ENCODE measurements at regions not wholly inside any gene's neighbourhood (a gene's known extent, or its start where the extent isn't known, plus 50 kb on each side); places are given as distances from the start of the nearest gene placed in this dataset.

DNA sequence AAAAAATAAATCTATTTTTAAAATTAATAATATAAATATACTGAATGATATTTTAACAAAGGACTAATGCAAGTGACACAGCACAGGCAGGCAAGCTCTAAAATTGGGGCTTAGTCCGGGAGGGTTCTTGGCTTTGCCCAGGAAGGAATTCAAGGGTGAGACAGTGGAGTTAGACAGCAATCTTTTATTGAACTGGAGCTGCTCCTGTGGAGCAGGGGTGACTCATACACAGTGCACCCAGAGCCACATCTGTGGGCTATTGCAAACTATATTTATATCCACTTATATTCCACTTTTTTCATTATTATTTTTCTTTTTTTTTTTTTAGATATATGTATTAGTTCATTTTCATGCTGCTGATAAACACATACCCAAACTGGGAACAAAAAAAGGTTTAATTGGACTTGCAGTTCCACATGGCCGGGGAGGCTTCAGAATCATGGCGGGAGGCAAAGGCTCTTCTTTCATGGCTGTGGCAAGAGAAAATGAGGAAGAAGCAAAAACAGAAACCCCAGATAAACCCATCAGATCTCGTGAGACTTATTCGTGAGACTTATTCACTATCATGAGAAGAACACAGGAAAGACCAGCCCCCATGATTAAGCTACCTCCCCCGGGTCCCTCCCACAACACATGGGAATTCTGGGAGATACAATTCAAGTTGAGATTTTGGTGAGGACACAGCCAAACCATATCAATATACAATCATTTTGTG is 437.1 kb downstream of the BCL11A start:
- no peak overlapping the region for H3K27ac ChIP-seq (ENCODE audit: low read length)
- no peak overlapping the region for H3K4me3 ChIP-seq (ENCODE audit: low read length)
- H3K9ac ChIP-seq (ENCODE audit: low read length), result no peak overlapping the region
- DNase-seq, result no peak
- no peaks in the 10 kb centered on the region for H3K27me3 ChIP-seq (replicated peaks; ENCODE audit: insufficient read depth, low read length)
- no peak overlapping the region for H3K4me2 ChIP-seq (ENCODE audit: low read depth, low read length)
- H2AFZ ChIP-seq (ENCODE audit: low read length), result no peak overlapping the region
- H3K79me2 ChIP-seq (ENCODE audit: low read length), result no peaks in the 10 kb centered on the region
- no peaks in the 10 kb centered on the region for H3K4me1 ChIP-seq (ENCODE audit: low read length)
- H4K20me1 ChIP-seq (ENCODE audit: insufficient read depth, low read length), result no peaks in the 10 kb centered on the region
- no peaks in the 10 kb centered on the region for H3K9me2 ChIP-seq (replicated peaks; ENCODE audit: insufficient read depth, low read length)
- H3F3A ChIP-seq (ENCODE audit: insufficient read depth, low read length), result no peaks in the 10 kb centered on the region
- H3K9me3 ChIP-seq (replicated peaks; ENCODE audit: insufficient read depth, low read length), result no peaks in the 10 kb centered on the region
- H3K36me3 ChIP-seq (replicated peaks; ENCODE audit: insufficient read depth, low read length), result no peaks in the 10 kb centered on the region
- no peak for TF ChIP-seq EZH2phosphoT487 (IDR thresholded peaks at IDR 0.05; ENCODE audit: low read length)
- TF ChIP-seq, protein P1, sequence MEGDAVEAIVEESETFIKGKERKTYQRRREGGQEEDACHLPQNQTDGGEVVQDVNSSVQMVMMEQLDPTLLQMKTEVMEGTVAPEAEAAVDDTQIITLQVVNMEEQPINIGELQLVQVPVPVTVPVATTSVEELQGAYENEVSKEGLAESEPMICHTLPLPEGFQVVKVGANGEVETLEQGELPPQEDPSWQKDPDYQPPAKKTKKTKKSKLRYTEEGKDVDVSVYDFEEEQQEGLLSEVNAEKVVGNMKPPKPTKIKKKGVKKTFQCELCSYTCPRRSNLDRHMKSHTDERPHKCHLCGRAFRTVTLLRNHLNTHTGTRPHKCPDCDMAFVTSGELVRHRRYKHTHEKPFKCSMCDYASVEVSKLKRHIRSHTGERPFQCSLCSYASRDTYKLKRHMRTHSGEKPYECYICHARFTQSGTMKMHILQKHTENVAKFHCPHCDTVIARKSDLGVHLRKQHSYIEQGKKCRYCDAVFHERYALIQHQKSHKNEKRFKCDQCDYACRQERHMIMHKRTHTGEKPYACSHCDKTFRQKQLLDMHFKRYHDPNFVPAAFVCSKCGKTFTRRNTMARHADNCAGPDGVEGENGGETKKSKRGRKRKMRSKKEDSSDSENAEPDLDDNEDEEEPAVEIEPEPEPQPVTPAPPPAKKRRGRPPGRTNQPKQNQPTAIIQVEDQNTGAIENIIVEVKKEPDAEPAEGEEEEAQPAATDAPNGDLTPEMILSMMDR (IDR thresholded peaks at IDR 0.05; ENCODE audit: low read length), result no peak
- no peak for TF ChIP-seq EZH2 (optimal IDR thresholded peaks at IDR 0.05; ENCODE audit: low read depth, low read length)

DNA sequence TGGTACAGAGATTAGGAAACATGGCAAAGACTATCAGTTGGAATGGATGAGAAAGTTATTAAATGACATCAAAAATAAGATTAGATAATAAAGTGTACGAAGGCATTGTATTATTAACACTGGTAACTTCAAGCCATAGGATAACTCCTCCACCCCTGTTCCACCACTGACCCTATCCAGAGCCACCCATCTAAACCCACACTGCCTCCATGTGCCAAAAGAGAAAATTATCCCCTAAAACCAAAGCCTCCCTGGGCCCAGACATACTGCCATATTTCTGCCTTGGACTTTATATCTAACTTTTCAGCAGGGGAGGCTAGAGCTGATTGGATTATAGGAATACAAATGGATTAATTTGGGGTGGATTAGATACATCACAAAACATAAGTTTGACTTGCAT is 443.7 kb downstream of the BCL11A start:
- no peak overlapping the region for H3K4me2 ChIP-seq (ENCODE audit: low read depth, low read length)
- no peak overlapping the region for H2AFZ ChIP-seq (ENCODE audit: low read length)
- DNase-seq, result no peak
- no peaks in the 10 kb centered on the region for H3K9me3 ChIP-seq (replicated peaks; ENCODE audit: insufficient read depth, low read length)
- no peak overlapping the region for H3K4me3 ChIP-seq (ENCODE audit: low read length)
- no peaks in the 10 kb centered on the region for H3K36me3 ChIP-seq (replicated peaks; ENCODE audit: insufficient read depth, low read length)
- no peaks in the 10 kb centered on the region for H3K4me1 ChIP-seq (ENCODE audit: low read length)
- H3K27me3 ChIP-seq (replicated peaks; ENCODE audit: insufficient read depth, low read length), result no peaks in the 10 kb centered on the region
- no peak overlapping the region for H3K27ac ChIP-seq (ENCODE audit: low read length)
- no peaks in the 10 kb centered on the region for H3F3A ChIP-seq (ENCODE audit: insufficient read depth, low read length)
- no peaks in the 10 kb centered on the region for H3K79me2 ChIP-seq (ENCODE audit: low read length)
- H3K9ac ChIP-seq (ENCODE audit: low read length), result no peak overlapping the region
- TF ChIP-seq, protein P1 (IDR thresholded peaks at IDR 0.05; ENCODE audit: low read length), result no peak
- no peak for TF ChIP-seq EZH2 (optimal IDR thresholded peaks at IDR 0.05; ENCODE audit: low read depth, low read length)
- no peak for TF ChIP-seq EZH2phosphoT487 (IDR thresholded peaks at IDR 0.05; ENCODE audit: low read length)
- no peaks in the 10 kb centered on the region for H3K9me2 ChIP-seq (replicated peaks; ENCODE audit: insufficient read depth, low read length)
- H4K20me1 ChIP-seq (ENCODE audit: insufficient read depth, low read length), result no peaks in the 10 kb centered on the region

DNA sequence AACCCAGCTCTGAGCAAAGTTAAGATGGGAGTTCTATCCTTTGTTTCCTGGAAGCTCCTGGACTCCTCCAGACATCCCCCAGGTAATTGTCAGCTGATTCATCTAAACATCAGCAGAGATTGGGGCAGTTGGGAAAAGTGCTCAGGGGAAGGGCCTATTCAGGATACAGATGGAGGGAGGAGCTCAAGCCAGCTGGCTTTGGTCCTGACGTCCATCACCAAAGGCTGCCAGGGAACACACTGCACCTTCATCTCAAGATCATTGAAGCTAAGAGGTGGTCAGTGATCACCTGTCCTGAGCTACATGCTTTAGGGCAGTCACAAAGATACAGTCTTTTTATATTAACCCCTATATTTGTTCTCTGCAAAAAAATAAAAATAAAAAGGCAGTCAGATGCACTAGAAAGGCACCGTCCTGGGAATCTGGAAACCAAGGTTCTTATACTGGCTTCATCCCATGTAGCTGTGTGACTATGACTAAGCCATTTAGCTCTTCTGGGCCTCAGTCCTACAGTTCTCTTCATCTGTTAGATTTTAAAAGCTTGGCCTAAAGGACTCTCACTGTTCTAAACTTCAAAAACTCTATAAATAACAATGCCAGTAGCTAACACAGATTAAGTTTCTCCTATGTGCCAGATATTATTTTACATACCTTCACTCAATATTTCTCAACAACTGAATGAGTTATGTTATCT is 446.5 kb downstream of the BCL11A start:
- H3K4me2 ChIP-seq (ENCODE audit: low read depth, low read length), result no peak overlapping the region
- H3F3A ChIP-seq (ENCODE audit: insufficient read depth, low read length), result no peaks in the 10 kb centered on the region
- no peaks in the 10 kb centered on the region for H3K79me2 ChIP-seq (ENCODE audit: low read length)
- no peaks in the 10 kb centered on the region for H3K9me3 ChIP-seq (replicated peaks; ENCODE audit: insufficient read depth, low read length)
- H3K27ac ChIP-seq (ENCODE audit: low read length), result no peak overlapping the region
- no peak overlapping the region for H3K4me3 ChIP-seq (ENCODE audit: low read length)
- H4K20me1 ChIP-seq (ENCODE audit: insufficient read depth, low read length), result no peaks in the 10 kb centered on the region
- H3K27me3 ChIP-seq (replicated peaks; ENCODE audit: insufficient read depth, low read length), result no peaks in the 10 kb centered on the region
- H3K9me2 ChIP-seq (replicated peaks; ENCODE audit: insufficient read depth, low read length), result no peaks in the 10 kb centered on the region
- no peak for DNase-seq
- no peaks in the 10 kb centered on the region for H3K4me1 ChIP-seq (ENCODE audit: low read length)
- no peak for TF ChIP-seq EZH2phosphoT487 (IDR thresholded peaks at IDR 0.05; ENCODE audit: low read length)
- TF ChIP-seq, protein P1 (IDR thresholded peaks at IDR 0.05; ENCODE audit: low read length), result no peak
- TF ChIP-seq EZH2 (optimal IDR thresholded peaks at IDR 0.05; ENCODE audit: low read depth, low read length), result no peak
- no peak overlapping the region for H2AFZ ChIP-seq (ENCODE audit: low read length)
- no peak overlapping the region for H3K9ac ChIP-seq (ENCODE audit: low read length)
- H3K36me3 ChIP-seq (replicated peaks; ENCODE audit: insufficient read depth, low read length), result no peaks in the 10 kb centered on the region

Measured in MM.1S (cell line).